Hepatocyte (in vitro differentiated cells): ENCODE measurements at regions not wholly inside any gene's neighbourhood (a gene's known extent, or its start where the extent isn't known, plus 50 kb on each side); places are given as distances from the start of the nearest gene placed in this dataset.

Experiments used
- DNase-seq: peaks from one replicate; pipeline ENCODE4 v3.0.0-alpha.2; 2016; ENCODE audit warnings: low spot score
- H2AFZ ChIP-seq: fragments of 200-600 bp; sonication (generic); 2 replicates; pipeline ENCODE4 v1.6.0; 2016; ENCODE audit warnings: antibody characterized with exemption, mild to moderate bottlenecking
- H3K27ac ChIP-seq: fragments of 200-600 bp; sonication (generic); 2 replicates; pipeline ENCODE4 v1.5.1; 2016; ENCODE audit warnings: mild to moderate bottlenecking
- H3K27me3 ChIP-seq: fragments of 200-600 bp; sonication (generic); 2 replicates; pipeline ENCODE4 v1.6.1; 2016
- H3K36me3 ChIP-seq: fragments of 200-600 bp; sonication (generic); replicated peaks from 2 replicates; pipeline ENCODE4 v1.5.1; 2016; ENCODE audit warnings: low read depth; ENCODE audit not compliant: insufficient read depth
- H3K4me1 ChIP-seq: fragments of 200-600 bp; sonication (generic); 2 replicates; pipeline ENCODE4 v1.5.1; 2016; ENCODE audit warnings: mild to moderate bottlenecking, moderate library complexity; ENCODE audit not compliant: insufficient read depth
- H3K4me2 ChIP-seq: fragments of 200-600 bp; sonication (generic); 2 replicates; pipeline ENCODE4 v1.6.0; 2016
- H3K4me3 ChIP-seq: fragments of 200-600 bp; sonication (generic); 2 replicates; pipeline ENCODE4 v1.5.1; 2016; ENCODE audit warnings: mild to moderate bottlenecking
- H3K79me2 ChIP-seq: fragments of 200-600 bp; sonication (generic); 2 replicates; pipeline ENCODE4 v1.6.0; 2017; ENCODE audit warnings: mild to moderate bottlenecking
- H3K9me2 ChIP-seq: fragments of 200-600 bp; sonication (generic); replicated peaks from 2 replicates; pipeline ENCODE4 v1.6.0; 2017; ENCODE audit warnings: mild to moderate bottlenecking; ENCODE audit not compliant: insufficient read depth
- H3K9me3 ChIP-seq: fragments of 200-600 bp; sonication (generic); 2 replicates; pipeline ENCODE4 v1.5.1; 2016; ENCODE audit warnings: low read depth, mild to moderate bottlenecking
- H4K20me1 ChIP-seq: fragments of 200-600 bp; sonication (generic); 2 replicates; pipeline ENCODE4 v1.6.0; 2016; ENCODE audit warnings: mild to moderate bottlenecking; ENCODE audit not compliant: insufficient read depth, poor library complexity, severe bottlenecking
- EZH2 ChIP-seq: fragments of 200-600 bp; sonication (generic); IDR thresholded peaks from 2 replicates; pipeline ENCODE4 v1.6.1; 2016; ENCODE audit warnings: antibody characterized with exemption, mild to moderate bottlenecking, borderline replicate concordance
- EZH2phosphoT487 ChIP-seq: fragments of 200-600 bp; sonication (generic); IDR thresholded peaks from one replicate; pipeline ENCODE4 v1.6.1; 2018; ENCODE audit warnings: antibody characterized with exemption, mild to moderate bottlenecking, low read depth, moderate library complexity; ENCODE audit not compliant: unreplicated experiment, severe bottlenecking
- WGBS: methylation state at CpG from one replicate; pipeline ENCODE4 v1.1.6; 2016; ENCODE audit warnings: low lambda C conversion rate; ENCODE audit errors: missing lambda C conversion rate; 5-methylcytosine and 5-hydroxymethylcytosine counted together
- TF ChIP-seq, protein P1 (sequence below): fragments of 200-600 bp; sonication (generic); IDR thresholded peaks from 2 replicates; pipeline ENCODE4 v1.5.1; 2016; ENCODE audit warnings: antibody characterized with exemption, mild to moderate bottlenecking; ENCODE audit not compliant: poor library complexity

DNA sequence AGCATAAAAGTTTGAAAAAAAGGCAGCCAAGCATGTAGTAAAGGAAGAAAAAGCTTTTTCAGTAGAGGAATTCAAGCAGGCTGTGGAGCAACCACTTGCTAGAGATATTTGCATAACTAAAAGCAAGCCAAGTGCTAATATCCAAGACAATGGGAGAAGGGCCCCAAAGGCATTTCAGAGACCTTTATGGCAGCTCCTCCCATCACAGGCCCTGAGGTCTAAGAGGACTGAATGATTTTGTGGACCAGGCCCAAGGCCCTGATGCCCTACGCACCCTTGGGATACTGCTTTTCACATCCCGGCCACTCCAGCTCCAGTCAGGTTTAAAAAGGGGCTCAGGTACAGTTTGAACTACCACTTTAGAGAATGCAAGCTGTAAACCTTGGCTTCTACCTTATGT, 261.7 kb upstream of the SEMA3C start:
- TF ChIP-seq, protein P1, sequence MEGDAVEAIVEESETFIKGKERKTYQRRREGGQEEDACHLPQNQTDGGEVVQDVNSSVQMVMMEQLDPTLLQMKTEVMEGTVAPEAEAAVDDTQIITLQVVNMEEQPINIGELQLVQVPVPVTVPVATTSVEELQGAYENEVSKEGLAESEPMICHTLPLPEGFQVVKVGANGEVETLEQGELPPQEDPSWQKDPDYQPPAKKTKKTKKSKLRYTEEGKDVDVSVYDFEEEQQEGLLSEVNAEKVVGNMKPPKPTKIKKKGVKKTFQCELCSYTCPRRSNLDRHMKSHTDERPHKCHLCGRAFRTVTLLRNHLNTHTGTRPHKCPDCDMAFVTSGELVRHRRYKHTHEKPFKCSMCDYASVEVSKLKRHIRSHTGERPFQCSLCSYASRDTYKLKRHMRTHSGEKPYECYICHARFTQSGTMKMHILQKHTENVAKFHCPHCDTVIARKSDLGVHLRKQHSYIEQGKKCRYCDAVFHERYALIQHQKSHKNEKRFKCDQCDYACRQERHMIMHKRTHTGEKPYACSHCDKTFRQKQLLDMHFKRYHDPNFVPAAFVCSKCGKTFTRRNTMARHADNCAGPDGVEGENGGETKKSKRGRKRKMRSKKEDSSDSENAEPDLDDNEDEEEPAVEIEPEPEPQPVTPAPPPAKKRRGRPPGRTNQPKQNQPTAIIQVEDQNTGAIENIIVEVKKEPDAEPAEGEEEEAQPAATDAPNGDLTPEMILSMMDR, result no peak
- TF ChIP-seq EZH2phosphoT487 (no peak), EZH2 (no peak)
- 93% methylated on average over 2 of the region's 2 CpGs for WGBS
- no peaks in the 10 kb centered on the region for H3K27me3 ChIP-seq
- H3K9me2 ChIP-seq, result no peaks in the 10 kb centered on the region
- H4K20me1 ChIP-seq, result no peaks in the 10 kb centered on the region
- H3K27ac ChIP-seq, result no peak overlapping the region
- no peaks in the 10 kb centered on the region for H3K9me3 ChIP-seq
- H3K4me3 ChIP-seq, result no peak overlapping the region
- H3K79me2 ChIP-seq, result no peaks in the 10 kb centered on the region
- no peak for DNase-seq
- H3K4me2 ChIP-seq, result no peak overlapping the region
- no peak overlapping the region for H2AFZ ChIP-seq
- no peaks in the 10 kb centered on the region for H3K4me1 ChIP-seq
- H3K36me3 ChIP-seq, result no peaks in the 10 kb centered on the region

DNA sequence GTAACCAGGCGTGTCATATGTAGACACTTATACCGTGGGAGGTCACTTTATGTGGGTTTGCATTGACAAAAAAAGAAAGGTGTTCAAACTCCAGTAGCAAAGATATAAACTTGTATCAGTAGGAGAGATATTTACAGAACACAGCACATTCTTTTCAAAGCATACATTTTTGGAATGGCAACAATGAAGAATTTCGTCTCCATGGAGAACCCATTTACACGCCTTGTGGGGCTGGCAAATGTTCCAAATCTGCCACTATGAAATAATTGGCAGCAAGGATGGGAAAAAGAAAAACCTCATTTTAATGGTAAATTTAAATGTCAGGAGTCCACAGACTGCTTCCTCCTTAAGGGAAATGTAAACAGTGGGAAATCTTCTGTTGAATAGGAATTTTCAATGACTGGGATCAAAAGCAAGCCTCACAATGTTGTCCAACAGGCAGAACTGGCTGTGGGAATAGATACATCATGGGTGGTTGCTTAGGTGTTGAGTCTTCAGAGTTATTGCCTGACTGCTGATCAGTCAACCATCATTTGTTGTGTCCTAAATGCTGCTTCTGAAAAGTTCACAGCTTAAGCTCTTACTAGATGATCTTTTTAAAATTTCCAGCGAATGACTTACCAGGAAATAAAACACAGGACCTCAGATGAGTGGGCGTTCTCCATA, 256.6 kb upstream of the SEMA3C start:
- no peaks in the 10 kb centered on the region for H3K9me2 ChIP-seq
- DNase-seq, result no peak
- H3K4me3 ChIP-seq, result no peak overlapping the region
- no peak overlapping the region for H3K27ac ChIP-seq
- WGBS, result 70% methylated on average over 6 of the region's 6 CpGs
- H3K4me2 ChIP-seq, result no peak overlapping the region
- no peaks in the 10 kb centered on the region for H3K27me3 ChIP-seq
- no peaks in the 10 kb centered on the region for H3K9me3 ChIP-seq
- H3K36me3 ChIP-seq, result no peaks in the 10 kb centered on the region
- H3K4me1 ChIP-seq, result no peaks in the 10 kb centered on the region
- H3K79me2 ChIP-seq, result no peaks in the 10 kb centered on the region
- no peak overlapping the region for H2AFZ ChIP-seq
- no peaks in the 10 kb centered on the region for H4K20me1 ChIP-seq
- no peak for TF ChIP-seq EZH2phosphoT487
- no peak for TF ChIP-seq EZH2
- TF ChIP-seq, protein P1, result no peak

DNA sequence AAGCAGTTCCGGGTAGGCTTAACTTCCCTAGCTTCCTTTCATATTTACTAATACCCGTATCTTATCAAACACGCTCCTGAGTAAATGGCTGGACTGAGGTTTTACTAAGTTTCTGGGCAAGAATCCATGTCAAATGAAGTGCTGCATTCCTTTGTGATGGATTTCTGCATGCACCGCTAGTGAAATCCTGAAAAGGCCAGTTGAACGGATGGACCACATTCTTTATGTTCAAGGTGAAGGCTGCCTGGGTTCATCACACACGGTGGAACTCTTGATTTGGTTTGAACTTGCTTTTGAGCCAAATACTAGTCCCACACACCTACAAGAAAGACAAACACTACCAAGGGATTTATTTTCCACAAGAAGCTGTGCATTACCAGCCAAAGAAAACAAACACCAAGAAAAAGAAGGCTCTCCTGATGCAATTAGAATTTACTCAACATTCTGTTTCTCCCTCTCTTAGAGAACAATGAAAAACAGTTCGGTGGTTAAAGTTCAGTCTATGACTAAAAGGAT, 255.0 kb upstream of the SEMA3C start:
- H2AFZ ChIP-seq, result no peak overlapping the region
- no peaks in the 10 kb centered on the region for H3K4me1 ChIP-seq
- H3K79me2 ChIP-seq, result no peaks in the 10 kb centered on the region
- H3K27ac ChIP-seq, result peak overlapping the region; percentile 5
- no peaks in the 10 kb centered on the region for H3K9me2 ChIP-seq
- H3K4me3 ChIP-seq, result no peak overlapping the region
- H3K27me3 ChIP-seq, result no peaks in the 10 kb centered on the region
- H4K20me1 ChIP-seq, result no peaks in the 10 kb centered on the region
- H3K9me3 ChIP-seq, result no peaks in the 10 kb centered on the region
- H3K4me2 ChIP-seq, result peak overlapping the region; percentile 51
- TF ChIP-seq, protein P1, result no peak
- TF ChIP-seq EZH2 (no peak), EZH2phosphoT487 (no peak)
- no peak for DNase-seq
- no peaks in the 10 kb centered on the region for H3K36me3 ChIP-seq
- WGBS, result 31% methylated on average over 7 of the region's 7 CpGs
